Stimulated activated naive CD8-positive, alpha-beta T cell treated with anti-CD3 and anti-CD28 coated beads, Interleukin-15, Interleukin-2, amounts not matched to agents 100 ng/mL and 50 ng/mL, for 24 hours (primary cell): ENCODE measurements at regions not wholly inside any gene's neighbourhood (a gene's known extent, or its start where the extent isn't known, plus 50 kb on each side); places are given as distances from the start of the nearest gene placed in this dataset.

ENCODE experiments used
- H3K27ac Mint-ChIP-seq: one replicate; pipeline ENCODE4 v1.8.0; 2021; ENCODE audit warnings: mild to moderate bottlenecking, mixed read lengths
- H3K27me3 Mint-ChIP-seq: one replicate; pipeline ENCODE4 v1.8.0; 2021; ENCODE audit warnings: mixed read lengths
- H3K36me3 Mint-ChIP-seq: one replicate; pipeline ENCODE4 v1.8.0; 2021; ENCODE audit warnings: low read depth, mixed read lengths
- H3K4me1 Mint-ChIP-seq: one replicate; pipeline ENCODE4 v1.8.0; 2021; ENCODE audit warnings: low read depth, mixed read lengths
- H3K4me3 Mint-ChIP-seq: one replicate; pipeline ENCODE4 v1.8.0; 2021; ENCODE audit warnings: mild to moderate bottlenecking, mixed read lengths
- H3K9me3 Mint-ChIP-seq: one replicate; pipeline ENCODE4 v1.8.0; 2021; ENCODE audit warnings: mixed read lengths

- H3K27ac Mint-ChIP-seq = no peak overlapping the region
- H3K4me3 Mint-ChIP-seq = no peak overlapping the region
- H3K27me3 Mint-ChIP-seq = no peaks in the 10 kb centered on the region
- H3K9me3 Mint-ChIP-seq = no peaks in the 10 kb centered on the region
- no peaks in the 10 kb centered on the region for H3K36me3 Mint-ChIP-seq
- no peaks in the 10 kb centered on the region for H3K4me1 Mint-ChIP-seq
These were observed 50.8 kb upstream of the MAX start for GRCh38 chr14:65153101-65153500.

- Mint-ChIP-seq H3K9me3 (no peaks in the 10 kb centered on the region), H3K27ac (no peak overlapping the region), H3K4me3 (no peak overlapping the region), H3K36me3 (no peaks in the 10 kb centered on the region), H3K27me3 (no peaks in the 10 kb centered on the region), H3K4me1 (peaks cover 21% of the 10 kb centered on the region)
These were observed 54.5 kb upstream of the MAX start for GRCh38 chr14:65156568-65157366.

- Mint-ChIP-seq H3K27me3 (no peaks in the 10 kb centered on the region), H3K4me3 (peak overlapping the region; percentile 2), H3K36me3 (no peaks in the 10 kb centered on the region), H3K9me3 (no peaks in the 10 kb centered on the region), H3K4me1 (peaks cover 21% of the 10 kb centered on the region), H3K27ac (peak overlapping the region; percentile 43)
These were observed 57.2 kb upstream of the MAX start for GRCh38 chr14:65159281-65160062.

GRCh38 chr14:65160091-65160490, 57.8 kb upstream of the MAX start:
- Mint-ChIP-seq H3K27ac (peak overlapping the region; percentile 43), H3K4me3 (no peak overlapping the region), H3K4me1 (peaks cover 21% of the 10 kb centered on the region), H3K36me3 (no peaks in the 10 kb centered on the region), H3K9me3 (no peaks in the 10 kb centered on the region), H3K27me3 (no peaks in the 10 kb centered on the region)

- H3K9me3 Mint-ChIP-seq = no peaks in the 10 kb centered on the region
- no peak overlapping the region for H3K27ac Mint-ChIP-seq
- H3K36me3 Mint-ChIP-seq = no peaks in the 10 kb centered on the region
- no peaks in the 10 kb centered on the region for H3K27me3 Mint-ChIP-seq
- no peak overlapping the region for H3K4me3 Mint-ChIP-seq
- H3K4me1 Mint-ChIP-seq = peaks cover 21% of the 10 kb centered on the region
These were observed 59.7 kb upstream of the MAX start for GRCh38 chr14:65162031-65162430.

- peaks cover 30% of the 10 kb centered on the region for H3K4me1 Mint-ChIP-seq
- H3K9me3 Mint-ChIP-seq = no peaks in the 10 kb centered on the region
- H3K4me3 Mint-ChIP-seq = no peak overlapping the region
- peaks cover 5% of the 10 kb centered on the region for H3K27me3 Mint-ChIP-seq
- H3K27ac Mint-ChIP-seq = no peak overlapping the region
- no peaks in the 10 kb centered on the region for H3K36me3 Mint-ChIP-seq
These were observed 61.9 kb upstream of the MAX start for GRCh38 chr14:65164068-65164824.

- Mint-ChIP-seq H3K4me3 (no peak overlapping the region), H3K36me3 (no peaks in the 10 kb centered on the region), H3K27me3 (peaks cover 5% of the 10 kb centered on the region), H3K4me1 (peaks cover 30% of the 10 kb centered on the region), H3K27ac (no peak overlapping the region), H3K9me3 (no peaks in the 10 kb centered on the region)
These were observed 62.5 kb upstream of the MAX start for GRCh38 chr14:65164825-65165135.

- Mint-ChIP-seq H3K4me3 (no peak overlapping the region), H3K9me3 (no peaks in the 10 kb centered on the region)
These were observed 64.8 kb upstream of the MAX start for GRCh38 chr14:65167072-65167645.

GRCh38 chr14:65168840-65169239, 66.5 kb upstream of the MAX start:
- no peaks in the 10 kb centered on the region for H3K36me3 Mint-ChIP-seq
- H3K9me3 Mint-ChIP-seq = no peaks in the 10 kb centered on the region
- H3K27me3 Mint-ChIP-seq = peaks cover 12% of the 10 kb centered on the region
- H3K4me3 Mint-ChIP-seq = no peak overlapping the region
- peaks cover 33% of the 10 kb centered on the region for H3K4me1 Mint-ChIP-seq
- H3K27ac Mint-ChIP-seq = peak overlapping the region; percentile 32

More at GRCh38 chr14:65167072-65167645, 64.8 kb upstream of the MAX start:
- Mint-ChIP-seq H3K27ac (no peak overlapping the region), H3K27me3 (peaks cover 12% of the 10 kb centered on the region), H3K36me3 (no peaks in the 10 kb centered on the region), H3K4me1 (peaks cover 33% of the 10 kb centered on the region)

- Mint-ChIP-seq H3K9me3 (no peaks in the 10 kb centered on the region), H3K36me3 (no peaks in the 10 kb centered on the region), H3K27me3 (peaks cover 12% of the 10 kb centered on the region), H3K4me3 (peak overlapping the region; percentile 27), H3K4me1 (peaks cover 33% of the 10 kb centered on the region), H3K27ac (peak overlapping the region; percentile 32)
These were observed 67.0 kb upstream of the MAX start for GRCh38 chr14:65169351-65169750.

- H3K27me3 Mint-ChIP-seq = peaks cover 12% of the 10 kb centered on the region
- H3K27ac Mint-ChIP-seq = peak overlapping the region; percentile 89
- H3K4me3 Mint-ChIP-seq = peak overlapping the region; percentile 80
- no peaks in the 10 kb centered on the region for H3K9me3 Mint-ChIP-seq
- H3K36me3 Mint-ChIP-seq = no peaks in the 10 kb centered on the region
- peaks cover 33% of the 10 kb centered on the region for H3K4me1 Mint-ChIP-seq
These were observed 68.0 kb upstream of the MAX start for GRCh38 chr14:65170318-65170717.

GRCh38 chr14:65170768-65171507, 68.6 kb upstream of the MAX start:
- H3K36me3 Mint-ChIP-seq = no peaks in the 10 kb centered on the region
- H3K4me3 Mint-ChIP-seq = peak overlapping the region; percentile 80
- peak overlapping the region; percentile 89 for H3K27ac Mint-ChIP-seq
- peaks cover 33% of the 10 kb centered on the region for H3K4me1 Mint-ChIP-seq
- H3K27me3 Mint-ChIP-seq = peaks cover 12% of the 10 kb centered on the region
- H3K9me3 Mint-ChIP-seq = no peaks in the 10 kb centered on the region

GRCh38 chr14:65173973-65174693, 71.8 kb upstream of the MAX start:
- H3K27me3 Mint-ChIP-seq = peaks cover 8% of the 10 kb centered on the region
- no peak overlapping the region for H3K4me3 Mint-ChIP-seq
- peaks cover 28% of the 10 kb centered on the region for H3K4me1 Mint-ChIP-seq
- no peak overlapping the region for H3K27ac Mint-ChIP-seq
- H3K9me3 Mint-ChIP-seq = no peaks in the 10 kb centered on the region
- no peaks in the 10 kb centered on the region for H3K36me3 Mint-ChIP-seq

GRCh38 chr14:65174783-65175182, 72.5 kb upstream of the MAX start:
- no peak overlapping the region for H3K4me3 Mint-ChIP-seq
- peaks cover 28% of the 10 kb centered on the region for H3K4me1 Mint-ChIP-seq
- peaks cover 8% of the 10 kb centered on the region for H3K27me3 Mint-ChIP-seq
- no peaks in the 10 kb centered on the region for H3K9me3 Mint-ChIP-seq
- H3K27ac Mint-ChIP-seq = no peak overlapping the region
- H3K36me3 Mint-ChIP-seq = no peaks in the 10 kb centered on the region
